MG63 (cell line): ENCODE measurements at regions not wholly inside any gene's neighbourhood (a gene's known extent, or its start where the extent isn't known, plus 50 kb on each side); places are given as distances from the start of the nearest gene placed in this dataset.

ENCODE experiments used
- DNase-seq: peaks from one replicate; pipeline ENCODE4 v3.0.0-alpha.2; 2020
- H3K27me3 ChIP-seq: fragments of 250-450 bp; sonication (Bioruptor Pico); 2 replicates; pipeline ENCODE4 v1.5.1; 2020; ENCODE audit warnings: mild to moderate bottlenecking, moderate library complexity
- H3K36me3 ChIP-seq: fragments of 250-450 bp; sonication (Bioruptor Pico); 2 replicates; pipeline ENCODE4 v1.5.1; 2020; ENCODE audit warnings: mild to moderate bottlenecking, moderate library complexity
- H3K4me3 ChIP-seq: fragments of 250-450 bp; sonication (Bioruptor Pico); 2 replicates; pipeline ENCODE4 v1.5.1; 2020; ENCODE audit warnings: mild to moderate bottlenecking, moderate library complexity
- H3K9me3 ChIP-seq: fragments of 250-450 bp; sonication (Bioruptor Pico); 2 replicates; pipeline ENCODE4 v1.5.1; 2020; ENCODE audit warnings: mild to moderate bottlenecking, moderate library complexity

DNA sequence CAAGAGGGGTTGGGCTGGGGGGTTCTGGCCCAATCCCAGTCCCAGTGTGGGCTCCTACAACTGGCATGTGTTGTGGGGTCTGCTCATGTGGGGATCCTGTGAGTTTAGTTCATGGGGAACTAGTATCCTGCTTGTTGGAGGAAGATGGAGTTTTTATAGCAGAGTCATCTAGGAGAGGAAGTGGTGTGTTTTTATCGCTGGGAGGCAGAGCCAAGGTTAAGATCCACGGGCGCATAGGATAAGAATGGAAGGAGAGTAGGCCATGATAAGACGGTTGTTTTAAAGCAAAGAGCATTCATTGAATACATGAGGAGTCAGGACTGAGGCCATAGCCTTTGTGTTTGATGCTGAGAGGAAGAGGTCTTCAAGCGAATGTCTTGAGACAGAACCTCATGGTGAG lies 211.6 kb upstream of the COBL start:
- Histone ChIP-seq H3K4me3 (no peak overlapping the region), H3K27me3 (no peaks in the 10 kb centered on the region), H3K36me3 (no peaks in the 10 kb centered on the region), H3K9me3 (no peaks in the 10 kb centered on the region)
- no peak for DNase-seq

DNA sequence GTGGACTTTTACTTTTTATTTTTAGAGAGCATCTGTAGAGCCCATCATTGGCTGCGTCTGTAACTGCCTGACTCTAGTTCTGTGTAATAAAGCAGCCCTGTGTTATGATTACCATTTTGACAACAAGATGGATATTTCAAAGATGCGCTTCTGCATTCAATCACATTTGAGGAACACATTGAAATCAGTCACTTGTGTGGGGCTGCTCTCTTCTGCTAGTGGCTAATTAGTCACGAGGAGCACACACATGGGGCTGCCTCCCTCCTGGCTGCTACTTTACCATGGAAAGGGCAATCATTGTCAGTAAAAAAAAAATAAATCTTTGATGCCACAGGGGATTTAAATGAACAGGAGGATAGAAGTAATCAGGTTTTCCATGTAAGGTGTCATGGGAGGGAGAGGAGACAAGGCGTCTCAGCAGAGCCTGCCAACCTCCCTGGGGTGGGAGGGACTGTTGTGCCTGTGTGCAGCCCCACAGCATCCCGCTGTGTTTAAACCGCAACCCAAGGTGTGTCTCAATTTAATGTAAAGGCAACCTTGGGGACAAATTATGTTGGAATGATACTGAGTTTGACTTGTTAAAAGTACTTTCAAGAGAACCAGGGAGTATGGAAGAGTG lies 205.2 kb upstream of the COBL start:
- Histone ChIP-seq H3K9me3 (no peaks in the 10 kb centered on the region), H3K27me3 (no peaks in the 10 kb centered on the region), H3K4me3 (no peak overlapping the region), H3K36me3 (no peaks in the 10 kb centered on the region)
- DNase-seq = no peak

DNA sequence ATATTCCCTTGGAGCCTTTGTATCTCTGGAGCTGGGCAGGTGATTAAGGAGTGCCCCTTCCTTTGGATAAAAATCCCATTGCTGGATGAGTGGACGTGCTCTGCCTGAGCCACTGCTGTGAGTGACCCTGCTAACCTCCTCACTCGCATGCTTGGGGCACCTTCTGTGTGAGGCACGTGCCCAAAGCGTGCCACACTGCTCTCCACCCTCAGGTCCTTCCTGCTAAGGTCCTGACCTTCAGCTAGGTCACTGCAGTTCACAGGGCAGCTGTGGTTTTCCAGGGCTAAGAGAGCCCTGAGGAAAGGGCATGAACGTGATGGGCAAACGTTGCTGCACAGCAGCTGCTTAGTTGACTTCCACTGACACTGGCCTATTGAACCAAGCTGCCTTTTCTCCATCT lies 204.4 kb upstream of the COBL start:
- no peaks in the 10 kb centered on the region for H3K27me3 ChIP-seq

DNA sequence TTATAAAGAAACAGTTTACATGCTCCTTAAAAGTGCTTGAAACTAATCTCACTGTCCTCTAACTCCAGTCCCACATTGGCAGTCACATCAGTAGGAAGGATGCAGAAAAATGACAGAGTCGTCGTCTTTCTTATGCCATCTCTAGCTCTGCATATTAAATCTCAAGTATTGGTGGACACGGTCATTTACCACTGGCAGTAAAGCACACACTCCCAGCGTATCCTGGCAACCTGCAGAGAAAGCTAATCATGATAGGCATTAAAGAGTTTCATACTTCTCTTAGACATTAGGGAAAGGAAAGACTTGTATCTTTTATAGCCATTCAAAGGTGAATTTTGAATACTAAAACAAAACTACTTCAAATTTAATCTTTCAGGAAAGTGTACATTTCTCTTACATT lies 202.0 kb upstream of the COBL start:
- Histone ChIP-seq H3K36me3 (no peaks in the 10 kb centered on the region), H3K9me3 (no peaks in the 10 kb centered on the region), H3K27me3 (no peaks in the 10 kb centered on the region), H3K4me3 (no peak overlapping the region)
- no peak for DNase-seq

More for the DNA sequence above, 204.4 kb upstream of the COBL start:
- Histone ChIP-seq H3K9me3 (no peaks in the 10 kb centered on the region), H3K4me3 (no peak overlapping the region), H3K36me3 (no peaks in the 10 kb centered on the region)
- DNase-seq = no peak

DNA sequence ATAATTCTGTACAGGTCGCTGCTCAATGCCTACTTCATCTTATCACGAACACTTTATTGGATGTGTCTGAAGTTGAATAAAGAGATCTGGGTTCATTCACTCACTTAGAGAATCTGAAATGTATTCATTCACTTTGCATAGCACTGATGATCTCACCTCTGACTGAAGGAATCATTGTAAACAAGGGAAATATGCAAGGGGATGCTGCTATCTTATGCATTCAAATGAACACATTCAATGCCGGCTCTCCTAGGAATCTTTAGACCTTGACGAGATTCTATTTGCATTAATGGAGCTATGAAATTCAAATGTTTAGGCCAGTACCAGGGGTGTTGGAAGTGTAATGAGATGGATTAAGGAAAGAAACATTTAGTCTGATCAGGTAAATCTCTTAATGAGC lies 200.6 kb upstream of the COBL start:
- Histone ChIP-seq H3K9me3 (no peaks in the 10 kb centered on the region), H3K36me3 (no peaks in the 10 kb centered on the region), H3K4me3 (no peak overlapping the region), H3K27me3 (no peaks in the 10 kb centered on the region)
- DNase-seq = no peak

DNA sequence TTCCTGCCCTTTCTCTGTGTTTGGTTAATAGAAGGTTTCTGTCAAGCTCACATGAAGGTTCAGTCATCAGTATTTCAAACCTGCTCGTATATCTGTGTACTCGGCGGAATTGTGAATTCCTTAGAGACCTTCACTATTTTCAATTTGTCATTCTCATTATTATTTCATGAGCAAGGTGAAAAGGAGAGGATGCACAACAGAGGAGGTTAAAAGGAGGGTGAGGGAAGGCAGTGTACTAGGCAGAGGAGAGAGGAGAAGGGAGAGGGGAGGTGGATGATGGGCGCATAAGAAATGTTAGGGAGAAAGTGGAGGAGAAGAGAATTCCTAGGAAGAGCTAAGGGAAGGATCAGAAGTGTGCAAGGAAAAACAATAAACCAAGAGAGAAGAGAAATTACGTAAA lies 185.0 kb upstream of the COBL start:
- H3K9me3 ChIP-seq = no peaks in the 10 kb centered on the region
- no peak for DNase-seq
- no peak overlapping the region for H3K4me3 ChIP-seq
- H3K27me3 ChIP-seq = no peaks in the 10 kb centered on the region
- H3K36me3 ChIP-seq = no peaks in the 10 kb centered on the region

DNA sequence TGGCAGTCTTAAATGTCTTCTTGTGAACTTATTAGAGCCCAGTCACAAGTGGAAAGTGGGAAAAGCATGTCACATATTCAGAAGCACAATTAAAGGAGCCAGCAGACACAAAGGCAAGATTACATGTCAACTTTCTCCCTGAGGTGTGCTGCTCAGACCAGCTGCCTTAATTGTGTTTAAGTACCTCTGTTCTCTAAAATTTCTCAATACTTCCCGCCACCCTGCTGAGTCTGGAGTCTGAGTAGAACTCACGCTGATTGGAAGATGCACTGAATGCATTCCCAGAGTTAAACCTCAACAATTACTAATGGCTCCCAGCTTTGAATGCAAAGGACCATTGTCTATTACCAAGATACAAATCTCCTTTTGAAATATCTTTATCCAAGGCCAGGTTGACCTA lies 166.4 kb upstream of the COBL start:
- Histone ChIP-seq H3K27me3 (no peaks in the 10 kb centered on the region), H3K9me3 (no peaks in the 10 kb centered on the region), H3K4me3 (no peak overlapping the region), H3K36me3 (no peaks in the 10 kb centered on the region)
- DNase-seq = no peak

DNA sequence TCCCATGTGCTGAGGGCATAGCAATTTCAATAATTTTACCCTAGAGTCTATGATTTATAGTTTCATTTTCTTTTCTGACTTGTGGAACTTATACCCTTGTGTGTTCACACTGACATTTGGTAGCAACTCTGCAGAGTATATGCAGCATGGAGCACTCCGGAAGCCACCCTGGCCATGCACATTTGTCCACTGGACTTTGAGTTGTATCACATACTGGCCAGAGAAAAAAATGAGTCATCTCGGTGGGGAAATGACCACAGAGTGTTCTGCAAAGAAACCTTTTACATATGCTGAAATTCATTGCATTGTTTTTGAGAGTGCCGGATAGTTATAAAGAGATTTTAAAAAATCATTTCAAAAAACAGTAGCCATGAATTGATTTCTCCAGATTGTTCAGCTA lies 164.8 kb upstream of the COBL start:
- H3K27me3 ChIP-seq = no peaks in the 10 kb centered on the region
- no peak overlapping the region for H3K4me3 ChIP-seq
- no peak for DNase-seq

DNA sequence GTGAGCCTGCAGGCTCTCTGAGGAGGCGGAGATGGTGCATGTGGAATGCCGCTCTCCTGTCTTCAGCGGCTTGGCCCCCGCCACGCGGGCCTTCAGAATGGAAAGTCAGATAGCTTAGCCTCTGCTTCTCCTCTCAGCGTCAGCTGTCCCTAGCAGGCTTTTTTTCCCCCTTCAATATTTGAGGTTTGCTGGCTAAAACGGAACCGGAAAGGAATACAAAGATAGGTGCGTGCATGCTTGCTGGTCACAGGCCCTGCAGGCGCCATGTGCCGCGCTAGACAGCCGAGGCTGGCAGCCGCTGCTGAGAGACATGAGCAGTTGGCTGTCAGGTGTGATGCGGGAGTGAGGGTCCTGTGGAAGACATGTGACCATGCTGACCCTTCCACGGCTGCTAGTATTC lies 161.2 kb upstream of the COBL start:
- no peak for DNase-seq
- Histone ChIP-seq H3K9me3 (no peaks in the 10 kb centered on the region), H3K4me3 (no peak overlapping the region), H3K36me3 (no peaks in the 10 kb centered on the region), H3K27me3 (no peaks in the 10 kb centered on the region)

More for the DNA sequence above, 164.8 kb upstream of the COBL start:
- no peaks in the 10 kb centered on the region for H3K36me3 ChIP-seq
- no peaks in the 10 kb centered on the region for H3K9me3 ChIP-seq

DNA sequence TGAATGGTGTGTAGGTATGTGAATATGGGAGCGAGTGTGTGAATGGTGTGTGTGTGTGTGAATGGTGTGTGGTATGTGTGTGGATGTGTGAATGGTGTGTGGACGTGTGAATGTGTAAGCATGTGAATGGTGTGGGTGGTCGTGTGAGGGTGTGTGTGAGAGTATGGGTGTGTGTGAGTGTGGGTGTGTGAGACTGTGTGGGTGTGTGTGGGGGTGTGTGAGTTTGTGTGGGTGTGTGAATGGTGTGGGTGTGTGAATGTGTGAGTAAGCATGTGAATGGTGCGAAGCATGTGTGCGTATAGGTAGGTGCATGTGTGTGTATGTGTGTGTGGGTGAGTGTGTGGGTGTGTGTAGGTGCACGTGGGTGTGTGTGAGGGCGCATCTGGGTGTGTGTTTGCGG lies 160.7 kb upstream of the COBL start:
- no peaks in the 10 kb centered on the region for H3K36me3 ChIP-seq
- H3K9me3 ChIP-seq = no peaks in the 10 kb centered on the region
- no peaks in the 10 kb centered on the region for H3K27me3 ChIP-seq
- no peak overlapping the region for H3K4me3 ChIP-seq
- no peak for DNase-seq

DNA sequence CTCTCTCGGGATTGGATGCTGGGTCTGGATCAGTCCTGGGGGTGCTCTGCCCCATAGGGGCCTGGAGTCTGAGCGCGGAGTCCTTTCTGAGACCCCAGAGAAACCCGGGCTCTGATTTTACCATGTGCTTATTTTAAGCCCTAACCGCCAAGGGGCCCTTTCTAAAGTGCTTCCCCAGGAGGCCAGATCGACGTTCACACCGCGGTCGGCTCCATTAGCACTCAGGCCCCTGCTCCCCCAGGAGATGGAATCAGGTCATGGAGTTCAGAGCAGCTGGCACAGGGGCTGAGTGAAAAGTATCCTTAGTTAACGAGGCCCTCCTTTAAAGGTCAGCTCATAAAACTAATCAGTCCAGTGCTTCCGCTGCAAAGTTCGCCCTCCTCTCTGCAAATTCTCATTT lies 159.4 kb upstream of the COBL start:
- Histone ChIP-seq H3K4me3 (no peak overlapping the region), H3K27me3 (no peaks in the 10 kb centered on the region), H3K9me3 (no peaks in the 10 kb centered on the region), H3K36me3 (no peaks in the 10 kb centered on the region)
- DNase-seq = no peak

DNA sequence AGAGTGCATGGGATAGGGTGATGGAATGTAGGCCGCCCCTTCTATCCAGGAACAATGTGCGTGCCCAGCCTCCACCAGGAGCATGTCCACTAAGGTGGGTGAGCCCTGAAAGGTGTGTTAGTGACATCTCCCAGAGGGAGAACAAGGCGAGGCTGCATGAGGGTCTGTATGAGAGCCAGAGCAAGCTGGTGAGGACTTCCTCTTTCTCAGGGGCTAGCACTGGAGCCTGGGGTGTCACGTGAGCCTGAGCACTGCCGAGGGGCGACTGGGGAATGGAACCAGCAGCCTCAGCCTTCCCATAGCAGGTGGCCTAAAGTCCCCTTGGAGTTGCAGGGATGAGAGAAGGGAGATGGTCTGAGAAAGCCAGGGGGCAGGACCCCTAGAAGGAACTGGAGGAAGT lies 156.3 kb upstream of the COBL start:
- H3K27me3 ChIP-seq = no peaks in the 10 kb centered on the region; the same call in 1 of the 2 replicates
- no peak overlapping the region for H3K4me3 ChIP-seq
- no peaks in the 10 kb centered on the region for H3K9me3 ChIP-seq
- no peak for DNase-seq
- H3K36me3 ChIP-seq = no peaks in the 10 kb centered on the region

DNA sequence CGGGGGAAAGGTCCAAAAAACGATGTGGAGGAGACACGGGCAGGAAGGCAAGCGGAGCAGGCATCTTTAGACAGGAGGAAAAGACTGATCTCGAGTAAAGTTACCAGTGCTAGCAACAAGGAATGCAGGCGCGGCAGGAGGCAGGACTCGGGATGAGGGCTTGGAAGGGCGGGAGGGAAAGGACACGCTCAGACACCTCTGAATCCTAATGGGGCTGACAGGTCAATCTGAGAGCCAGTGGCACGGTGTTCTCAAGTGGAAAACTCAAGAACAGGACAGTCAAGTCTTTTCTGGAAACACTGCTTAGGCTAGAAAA lies 155.3 kb upstream of the COBL start:
- Histone ChIP-seq H3K27me3 (no peaks in the 10 kb centered on the region; the same call in 1 of the 2 replicates), H3K9me3 (no peaks in the 10 kb centered on the region), H3K4me3 (no peak overlapping the region), H3K36me3 (no peaks in the 10 kb centered on the region)
- no peak for DNase-seq

DNA sequence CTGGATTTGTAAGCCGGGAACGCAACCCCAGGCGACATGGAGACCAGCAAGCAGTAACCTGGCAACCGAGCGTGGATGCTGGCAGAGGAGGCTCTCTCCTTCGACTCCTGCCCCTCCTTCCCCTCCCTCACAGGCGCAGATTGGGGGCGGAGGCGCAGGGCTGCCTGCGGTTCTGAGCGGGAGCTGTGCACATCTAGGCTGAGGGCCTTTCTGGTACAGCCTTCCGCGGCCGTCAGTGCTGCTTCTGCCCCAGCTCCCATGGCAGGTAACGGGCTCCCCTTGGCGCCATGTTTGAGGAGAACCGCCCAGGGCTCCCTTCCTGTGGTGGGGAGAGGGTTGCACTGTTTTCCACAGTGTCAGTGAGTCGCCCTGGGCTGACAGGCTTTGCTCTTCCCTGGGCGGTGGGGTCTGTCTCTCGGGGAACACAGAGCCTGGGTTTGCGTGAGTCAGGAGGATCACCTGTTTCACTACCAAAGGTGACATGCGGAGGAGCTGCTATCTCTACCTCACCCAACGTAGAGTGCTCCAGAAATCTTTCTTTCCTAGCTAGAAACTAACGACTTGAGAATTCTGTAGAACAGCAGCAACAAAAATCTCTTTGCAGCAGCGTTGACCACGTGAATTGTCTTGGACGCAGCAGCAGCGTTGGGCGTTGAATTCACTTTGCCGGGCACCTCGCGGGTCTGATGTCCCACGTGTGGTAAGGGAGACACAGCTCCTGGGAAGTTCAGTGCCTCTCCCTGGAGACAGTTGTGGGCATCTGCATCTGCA lies 154.8 kb upstream of the COBL start:
- DNase-seq = no peak
- H3K4me3 ChIP-seq = no peak overlapping the region
- no peaks in the 10 kb centered on the region for H3K36me3 ChIP-seq
- H3K27me3 ChIP-seq = no peaks in the 10 kb centered on the region; the same call in 1 of the 2 replicates
- no peaks in the 10 kb centered on the region for H3K9me3 ChIP-seq

DNA sequence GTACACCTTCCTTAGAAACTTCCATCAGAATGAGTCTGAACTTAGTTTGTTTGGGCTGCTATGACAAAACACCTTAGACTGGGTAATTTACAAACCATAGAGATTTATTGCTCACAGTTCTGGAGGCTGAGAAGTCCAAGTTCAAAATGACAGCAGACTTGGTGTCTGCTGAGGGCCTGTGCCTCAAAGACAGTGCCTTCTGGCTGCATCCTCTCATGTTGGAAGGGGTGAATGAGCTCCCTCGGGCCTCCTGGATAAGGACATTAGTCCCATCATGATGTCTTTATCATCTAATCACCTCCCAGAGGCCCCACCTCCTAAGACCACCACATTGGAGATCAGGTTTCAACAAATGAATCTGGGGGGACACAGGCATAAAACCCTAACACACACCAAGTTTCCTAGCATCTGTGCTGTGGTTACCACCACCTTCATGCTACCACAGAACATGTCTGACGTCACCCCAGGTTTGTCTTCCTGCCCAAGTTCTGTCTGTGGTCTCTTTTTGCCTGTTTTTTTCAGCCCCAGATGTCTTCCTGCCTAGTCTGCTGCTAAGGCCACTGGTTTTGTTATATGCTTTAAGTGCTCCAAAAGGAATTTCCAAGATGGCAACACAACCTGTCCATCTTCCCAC lies 150.9 kb upstream of the COBL start:
- H3K27me3 ChIP-seq = no peaks in the 10 kb centered on the region; the same call in 1 of the 2 replicates
- no peaks in the 10 kb centered on the region for H3K9me3 ChIP-seq
- H3K4me3 ChIP-seq = no peak overlapping the region
- H3K36me3 ChIP-seq = no peaks in the 10 kb centered on the region
- no peak for DNase-seq

DNA sequence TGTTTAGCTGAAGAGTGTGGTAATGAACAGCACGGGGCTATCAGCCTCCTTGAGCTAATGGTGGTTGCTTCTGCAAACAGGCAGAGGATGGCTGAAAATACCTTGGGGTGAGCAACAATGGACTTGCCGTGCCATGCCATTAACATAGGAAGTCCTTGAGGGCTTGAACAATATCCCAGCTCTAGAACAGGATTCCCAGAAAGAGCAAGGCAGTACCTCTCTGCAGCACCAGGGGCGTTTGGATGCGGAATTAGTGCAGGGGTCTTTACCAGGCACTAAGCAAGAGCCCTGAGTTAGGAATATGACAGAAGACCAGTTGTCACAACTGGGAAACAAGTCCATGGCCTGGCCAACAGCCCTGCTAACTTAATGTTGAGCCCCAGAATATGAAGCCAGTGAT lies 143.2 kb upstream of the COBL start:
- H3K9me3 ChIP-seq = no peaks in the 10 kb centered on the region
- no peak for DNase-seq
- no peaks in the 10 kb centered on the region for H3K27me3 ChIP-seq
- H3K4me3 ChIP-seq = no peak overlapping the region
- no peaks in the 10 kb centered on the region for H3K36me3 ChIP-seq

DNA sequence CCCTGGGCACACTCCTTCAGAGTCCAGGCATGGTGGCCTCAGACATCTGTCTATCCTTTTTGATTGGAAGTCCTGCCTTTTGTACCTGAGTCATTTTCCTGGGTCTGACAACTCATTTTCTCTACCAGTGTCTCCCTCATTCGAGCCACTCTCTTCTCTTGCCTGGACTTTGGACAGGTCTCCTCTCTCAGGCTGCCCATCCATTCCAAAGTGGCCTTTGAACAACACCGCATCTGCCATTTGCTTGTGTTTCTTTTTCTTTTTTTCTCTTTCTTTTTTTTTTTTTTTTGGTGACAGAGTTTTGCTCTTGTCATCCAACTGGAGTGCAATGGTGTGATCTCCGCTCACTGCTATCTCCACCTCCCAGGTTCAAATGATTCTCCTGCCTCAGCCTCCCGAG lies 142.1 kb upstream of the COBL start:
- no peak overlapping the region for H3K4me3 ChIP-seq

DNA sequence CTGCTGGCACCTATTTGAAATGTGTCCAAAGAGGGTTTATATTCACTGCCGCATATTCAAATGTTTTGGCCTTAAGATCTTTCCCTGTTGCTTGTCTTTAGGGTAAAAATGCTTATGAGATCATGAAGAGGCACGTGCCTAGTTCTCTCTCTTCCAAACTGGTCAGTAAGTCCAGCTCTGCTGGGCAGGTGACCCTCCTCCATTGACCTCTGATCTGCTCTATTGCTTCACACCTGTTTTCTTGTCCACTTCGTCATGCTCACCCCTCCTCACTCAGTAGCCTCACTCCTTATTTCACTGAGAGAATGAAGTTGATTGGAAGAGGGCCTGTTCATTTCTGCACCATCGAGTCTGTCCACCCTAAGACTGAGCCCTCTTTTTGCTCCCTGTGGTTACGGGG lies 140.5 kb upstream of the COBL start:
- Histone ChIP-seq H3K36me3 (no peaks in the 10 kb centered on the region), H3K4me3 (no peak overlapping the region), H3K27me3 (no peaks in the 10 kb centered on the region), H3K9me3 (no peaks in the 10 kb centered on the region)
- no peak for DNase-seq

More for the DNA sequence above, 142.1 kb upstream of the COBL start:
- Histone ChIP-seq H3K9me3 (no peaks in the 10 kb centered on the region), H3K27me3 (no peaks in the 10 kb centered on the region), H3K36me3 (no peaks in the 10 kb centered on the region)
- DNase-seq = no peak
